Caco-2 (cell line): ENCODE measurements at regions not wholly inside any gene's neighbourhood (a gene's known extent, or its start where the extent isn't known, plus 50 kb on each side); places are given as distances from the start of the nearest gene placed in this dataset.

ENCODE experiments used
- BruUV-seq: library from RNA; stranded (reverse); fragments of 400-500 nt; replicated peaks from 2 replicates; lab custom pipeline; 2021; lab: Mats Ljungman, UMichigan
- CTCF ChIA-PET: fragments of 300-600 bp; sonication (Branson Sonifier 250); formaldehyde crosslinking; loops from one replicate; lab custom pipeline; 2022; ENCODE audit warnings: antibody characterized with exemption; lab: Charles Lee
- POLR2A ChIA-PET: fragments of 300-600 bp; sonication (Branson Sonifier 250); formaldehyde crosslinking; loops from one replicate; lab custom pipeline; 2022; ENCODE audit warnings: antibody characterized with exemption; lab: Charles Lee
- DNase-seq, 2 experiments: peaks; one replicate each; pipeline versions ENCODE4 v3.0.0 to v3.0.0-alpha.2; 2020 to 2022
- H3K27me3 ChIP-seq: replicated peaks from 2 replicates; pipeline ENCODE4 v1.6.0; 2011; ENCODE audit warnings: low read length; ENCODE audit not compliant: control insufficient read depth, insufficient read depth
- H3K36me3 ChIP-seq: 2 replicates; pipeline ENCODE4 v1.5.1; 2011; ENCODE audit warnings: low read length; ENCODE audit not compliant: control insufficient read depth, insufficient read depth
- H3K4me1 ChIP-seq: fragments of 250-450 bp; sonication (Bioruptor Pico); 2 replicates; pipeline ENCODE4 v1.5.1; 2020; ENCODE audit warnings: mild to moderate bottlenecking
- H3K4me3 ChIP-seq: 2 replicates; pipeline ENCODE4 v1.5.1; 2011; ENCODE audit warnings: low read depth, mild to moderate bottlenecking, control low read depth, low read length
- H3K9me3 ChIP-seq: fragments of 250-450 bp; sonication (Bioruptor Pico); 2 replicates; pipeline ENCODE4 v1.5.1; 2020; ENCODE audit warnings: mild to moderate bottlenecking, moderate library complexity
- H3K27ac Mint-ChIP-seq: one replicate; pipeline ENCODE4 v1.8.0; 2022; ENCODE audit warnings: mixed read lengths; ENCODE audit not compliant: unreplicated experiment
- H3K27me3 Mint-ChIP-seq: one replicate; pipeline ENCODE4 v1.8.0; 2022; ENCODE audit warnings: mixed read lengths; ENCODE audit not compliant: insufficient read depth, unreplicated experiment
- H3K36me3 Mint-ChIP-seq: one replicate; pipeline ENCODE4 v1.8.0; 2022; ENCODE audit warnings: mild to moderate bottlenecking, mixed read lengths; ENCODE audit not compliant: insufficient read depth, unreplicated experiment
- H3K4me1 Mint-ChIP-seq: one replicate; pipeline ENCODE4 v1.8.0; 2022; ENCODE audit warnings: low read depth, mixed read lengths; ENCODE audit not compliant: unreplicated experiment
- H3K4me3 Mint-ChIP-seq: one replicate; pipeline ENCODE4 v1.8.0; 2022; ENCODE audit warnings: mild to moderate bottlenecking, moderate library complexity, mixed read lengths; ENCODE audit not compliant: unreplicated experiment
- H3K9me3 Mint-ChIP-seq: one replicate; pipeline ENCODE4 v1.8.0; 2022; ENCODE audit warnings: mixed read lengths; ENCODE audit not compliant: unreplicated experiment
- CTCF ChIP-seq, 2 experiments: fragments of 200-600 bp in 1 of 2; IDR thresholded peaks; 1 replicate in 1 of 2; 2 replicates in 1 of 2; pipeline versions ENCODE4 v1.5.1 to v1.8.0; 2011 to 2022; ENCODE audit warnings: antibody characterized with exemption in 1 of 2, control low read depth in 1 of 2, inconsistent platforms in 1 of 2, low read depth in 1 of 2, low read length in 1 of 2, mild to moderate bottlenecking in 1 of 2, moderate library complexity in 1 of 2; ENCODE audit not compliant: insufficient read depth in 1 of 2, severe bottlenecking in 1 of 2, unreplicated experiment in 1 of 2
- intact Hi-C: fragments of 100-400 bp; cut with micrococcal nuclease; formaldehyde crosslinking; loops from one replicate; pipeline ENCODE4 v1.10.0; 2022; ENCODE audit not compliant: unreplicated experiment

GRCh38 chr11:112398798-112399478, 138.3 kb upstream of the PLET1 start:
- no peaks in the 10 kb centered on the region for H3K9me3 Mint-ChIP-seq
- no peaks in the 10 kb centered on the region for H3K36me3 ChIP-seq
- TF ChIP-seq CTCF (IDR thresholded peaks at IDR 0.05; ENCODE audit: insufficient read depth in 1 of 2, low read depth in 1 of 2, low read length in 1 of 2, severe bottlenecking in 1 of 2, unreplicated experiment in 1 of 2) = no peak
- no peaks in the 10 kb centered on the region; the same call in 1 of the 2 replicates for H3K27me3 ChIP-seq
- no peak overlapping the region for H3K4me3 ChIP-seq
- no TSS peak for BruUV-seq
- no peaks in the 10 kb centered on the region for H3K4me1 ChIP-seq
- ChIA-PET CTCF (interaction anchor here (1.5 kb wide), 1 partner anchor 55 kb away, joined by 3 read pairs; no protein-coding TSS in a partner anchor), POLR2A (no interaction called here)
- H3K4me1 Mint-ChIP-seq = no peaks in the 10 kb centered on the region
- intact Hi-C loops = no loop called here
- H3K4me3 Mint-ChIP-seq = no peak overlapping the region
- H3K36me3 Mint-ChIP-seq = no peaks in the 10 kb centered on the region
- H3K9me3 ChIP-seq = no peaks in the 10 kb centered on the region
- H3K27ac Mint-ChIP-seq = no peak overlapping the region
- H3K27me3 Mint-ChIP-seq = no peaks in the 10 kb centered on the region
- no peak for DNase-seq

GRCh38 chr11:112400476-112401014, 139.9 kb upstream of the PLET1 start:
- POLR2A ChIA-PET = no interaction called here
- H3K36me3 ChIP-seq = no peaks in the 10 kb centered on the region
- DNase-seq = no peak
- CTCF ChIA-PET = no interaction called here
- H3K27me3 ChIP-seq = no peaks in the 10 kb centered on the region; the same call in 1 of the 2 replicates
- BruUV-seq = no TSS peak
- Mint-ChIP-seq H3K4me3 (no peak overlapping the region), H3K27ac (no peak overlapping the region), H3K27me3 (no peaks in the 10 kb centered on the region), H3K36me3 (no peaks in the 10 kb centered on the region), H3K4me1 (no peaks in the 10 kb centered on the region), H3K9me3 (no peaks in the 10 kb centered on the region)
- no peaks in the 10 kb centered on the region for H3K4me1 ChIP-seq
- TF ChIP-seq CTCF (IDR thresholded peaks at IDR 0.05; ENCODE audit: insufficient read depth in 1 of 2, low read depth in 1 of 2, low read length in 1 of 2, severe bottlenecking in 1 of 2, unreplicated experiment in 1 of 2) = no peak
- intact Hi-C loops = no loop called here
- H3K4me3 ChIP-seq = no peak overlapping the region
- no peaks in the 10 kb centered on the region for H3K9me3 ChIP-seq

GRCh38 chr11:112401036-112401769, 140.5 kb upstream of the PLET1 start:
- Histone ChIP-seq H3K9me3 (no peaks in the 10 kb centered on the region), H3K4me3 (no peak overlapping the region), H3K36me3 (no peaks in the 10 kb centered on the region), H3K27me3 (no peaks in the 10 kb centered on the region; the same call in 1 of the 2 replicates), H3K4me1 (no peaks in the 10 kb centered on the region)
- Mint-ChIP-seq H3K27ac (no peak overlapping the region), H3K27me3 (no peaks in the 10 kb centered on the region), H3K36me3 (no peaks in the 10 kb centered on the region), H3K9me3 (no peaks in the 10 kb centered on the region), H3K4me3 (no peak overlapping the region), H3K4me1 (no peaks in the 10 kb centered on the region)
- ChIA-PET POLR2A (no interaction called here), CTCF (no interaction called here)
- BruUV-seq = no TSS peak
- intact Hi-C loops = no loop called here
- TF ChIP-seq CTCF (IDR thresholded peaks at IDR 0.05; ENCODE audit: insufficient read depth in 1 of 2, low read depth in 1 of 2, low read length in 1 of 2, severe bottlenecking in 1 of 2, unreplicated experiment in 1 of 2) = no peak
- DNase-seq = no peak
